ENCODE measurements at regions not wholly inside any gene's neighbourhood (a gene's known extent, or its start where the extent isn't known, plus 50 kb on each side); places are given as distances from the start of the nearest gene placed in this dataset.
"Not testable (repeated sequence)": the region's sequence is repeated elsewhere in the genome, so short reads cannot be mapped to it uniquely, and the experiment has no call there.

- no peak overlapping the region for H3K27ac ChIP-seq
- H3K4me1 ChIP-seq = no peaks in the 10 kb centered on the region
- ATAC-seq (no peak), DNase-seq (no peak)
- H3K36me3 ChIP-seq = no peaks in the 10 kb centered on the region
- peaks cover 0 to 5% of the 10 kb centered on the region in 2 donors for H3K9me3 ChIP-seq
- H3K27me3 ChIP-seq = no peaks in the 10 kb centered on the region
- TF ChIP-seq CTCF (IDR thresholded peaks at IDR 0.05) = no peak
- intact Hi-C loops (cut with DNase I) = no loop called here
- H3K4me3 ChIP-seq = no peak overlapping the region
Measured at GRCh38 chr4:79163981-79164490, 161.8 kb downstream of the NAA11 start.

- DNase-seq (no peak), ATAC-seq (no peak)
- Histone ChIP-seq H3K4me1 (no peaks in the 10 kb centered on the region), H3K36me3 (no peaks in the 10 kb centered on the region), H3K27ac (no peak overlapping the region), H3K27me3 (no peaks in the 10 kb centered on the region), H3K9me3 (no peaks in the 10 kb centered on the region), H3K4me3 (no peak overlapping the region)
- TF ChIP-seq CTCF (IDR thresholded peaks at IDR 0.05) = no peak
- intact Hi-C loops (cut with DNase I) = no loop called here
Measured at GRCh38 chr4:79160962-79161361, 164.9 kb downstream of the NAA11 start.

- intact Hi-C loops (cut with DNase I) = not testable (repeated sequence)
Measured at GRCh38 chr4:79158705-79159104, 167.2 kb downstream of the NAA11 start.

GRCh38 chr4:79155336-79155735, 170.5 kb downstream of the NAA11 start:
- no peak for TF ChIP-seq CTCF (IDR thresholded peaks at IDR 0.05)
- Histone ChIP-seq H3K27ac (no peak overlapping the region), H3K4me1 (no peaks in the 10 kb centered on the region), H3K27me3 (no peaks in the 10 kb centered on the region), H3K4me3 (no peak overlapping the region), H3K36me3 (no peaks in the 10 kb centered on the region), H3K9me3 (peaks cover 0 to 11% of the 10 kb centered on the region in 2 donors)
- ATAC-seq (no peak), DNase-seq (no peak)
- intact Hi-C loops (cut with DNase I) = no loop called here

More at GRCh38 chr4:79158705-79159104, 167.2 kb downstream of the NAA11 start:
- H3K27me3 ChIP-seq, H3K27ac ChIP-seq, H3K4me1 ChIP-seq, H3K36me3 ChIP-seq, ATAC-seq, DNase-seq, H3K9me3 ChIP-seq, H3K4me3 ChIP-seq: not testable (repeated sequence)

GRCh38 chr4:79150820-79151416, 174.9 kb downstream of the NAA11 start:
- H3K9me3 ChIP-seq = peaks cover 0 to 12% of the 10 kb centered on the region in 2 donors
- ATAC-seq (no peak), DNase-seq (no peak)
- no peaks in the 10 kb centered on the region for H3K27me3 ChIP-seq
- no peaks in the 10 kb centered on the region for H3K4me1 ChIP-seq
- H3K4me3 ChIP-seq = no peak overlapping the region
- TF ChIP-seq CTCF (IDR thresholded peaks at IDR 0.05) = no peak
- H3K36me3 ChIP-seq = no peaks in the 10 kb centered on the region
- H3K27ac ChIP-seq = no peak overlapping the region
- intact Hi-C loops (cut with DNase I) = no loop called here

GRCh38 chr4:79148369-79148768, 177.5 kb downstream of the NAA11 start:
- Histone ChIP-seq H3K9me3 (peaks cover 0 to 25% of the 10 kb centered on the region in 2 donors), H3K4me1 (no peaks in the 10 kb centered on the region), H3K27me3 (no peaks in the 10 kb centered on the region), H3K36me3 (no peaks in the 10 kb centered on the region), H3K4me3 (no peak overlapping the region), H3K27ac (no peak overlapping the region)
- intact Hi-C loops (cut with DNase I) = no loop called here
- no peak for DNase-seq
- ATAC-seq = no peak
- TF ChIP-seq CTCF (IDR thresholded peaks at IDR 0.05) = no peak
